NCI-H526 (cell line): ENCODE measurements at regions not wholly inside any gene's neighbourhood (a gene's known extent, or its start where the extent isn't known, plus 50 kb on each side); places are given as distances from the start of the nearest gene placed in this dataset.
"Not testable (repeated sequence)": the region's sequence is repeated elsewhere in the genome, so short reads cannot be mapped to it uniquely, and the experiment has no call there.

Experiments
- DNase-seq, 2 experiments: peaks; one replicate each; lab custom pipeline; 2025; lab: John Stamatoyannopoulos, UW

DNA sequence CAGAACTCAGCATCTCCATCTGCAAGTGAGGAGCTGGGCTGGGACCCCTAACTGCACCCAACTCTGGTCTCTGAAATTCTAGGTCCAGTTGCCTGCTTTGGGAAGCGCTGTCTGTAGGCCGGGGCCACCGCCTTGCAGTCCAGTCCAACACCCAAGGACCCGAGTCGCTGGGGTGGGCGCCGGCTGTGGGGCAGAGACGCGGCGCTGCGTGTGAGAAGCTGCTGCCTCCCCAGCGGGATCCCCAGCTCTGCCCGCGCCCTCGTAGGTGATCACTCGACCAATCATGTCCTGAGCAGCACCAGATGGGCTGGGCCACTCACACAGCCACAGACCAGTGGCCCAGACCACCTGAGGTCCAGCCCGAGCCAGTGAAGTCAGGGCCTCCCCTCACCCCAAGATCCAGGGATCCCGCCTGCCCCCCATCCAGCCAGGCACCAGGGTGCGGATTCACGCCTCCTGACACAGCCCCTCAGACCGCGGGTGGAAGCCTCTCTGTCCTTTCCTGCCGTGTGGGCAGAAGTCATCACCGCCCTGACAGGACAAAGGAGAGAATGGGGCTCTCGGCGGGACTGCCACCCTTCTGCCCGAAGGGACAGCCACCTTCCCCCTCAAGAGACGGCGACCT lies 67.4 kb upstream of the ADGRA1 start:
- DNase-seq: no peak

- no peak for DNase-seq
Observed at GRCh38 chr10:133019651-133020050, 68.1 kb upstream of the ADGRA1 start.

GRCh38 chr10:133019191-133019590 lies 68.5 kb upstream of the ADGRA1 start:
- DNase-seq: no peak

GRCh38 chr10:133018491-133018890 lies 69.2 kb upstream of the ADGRA1 start:
- no peak for DNase-seq

DNA sequence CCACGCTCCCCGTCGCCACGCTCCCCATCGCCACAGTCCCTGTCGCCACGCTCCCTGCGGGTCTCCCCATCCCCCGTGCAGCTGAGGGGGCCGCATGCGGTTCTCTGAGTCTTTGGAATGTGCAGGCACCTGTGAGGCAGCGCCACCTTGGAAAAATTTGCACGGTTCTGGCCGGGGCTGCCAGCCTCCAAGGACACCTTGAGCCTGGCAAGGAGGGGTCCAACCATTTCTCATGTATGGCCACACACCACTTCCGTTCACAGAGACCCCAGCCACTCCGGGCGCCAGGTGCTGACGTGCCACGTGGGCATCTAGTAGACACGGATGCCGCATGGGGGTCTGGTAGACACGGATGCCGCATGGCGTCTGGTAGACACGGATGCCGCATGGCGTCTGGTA lies 70.5 kb upstream of the ADGRA1 start:
- no peak for DNase-seq

DNA sequence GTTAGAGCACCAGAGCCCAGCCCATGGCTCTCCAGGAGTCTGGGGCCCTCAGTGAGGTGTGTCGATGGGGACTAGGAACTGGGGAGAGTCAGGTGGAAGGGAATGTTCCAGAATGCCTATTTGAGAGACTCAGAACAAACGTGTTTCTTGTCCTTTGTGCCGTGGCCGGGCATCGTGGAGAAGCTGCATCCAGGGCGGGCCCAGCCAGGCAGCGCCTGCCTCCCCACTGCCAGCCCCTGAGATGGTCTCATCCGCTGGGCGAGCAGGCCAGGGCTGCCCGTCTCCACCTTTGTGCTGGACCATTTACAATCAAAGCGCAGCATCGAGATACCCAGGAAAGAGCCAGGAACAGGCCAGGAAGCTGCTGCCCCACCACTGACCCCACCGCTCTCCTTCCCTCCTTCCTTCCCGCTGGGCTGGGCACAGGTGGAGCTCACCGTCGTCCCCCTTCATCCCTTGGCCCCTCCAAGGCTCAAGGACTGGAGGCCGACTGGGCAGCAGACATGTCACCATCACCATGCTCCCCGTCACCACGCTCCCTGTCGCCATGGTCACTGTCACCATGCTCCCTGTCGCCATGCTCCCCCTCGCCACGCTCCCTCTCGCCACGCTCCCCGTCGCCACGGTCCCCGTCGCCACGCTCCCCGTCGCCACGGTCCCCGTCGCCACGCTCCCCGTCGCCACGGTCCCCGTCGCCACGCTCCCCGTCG lies 71.1 kb upstream of the ADGRA1 start:
- DNase-seq: no peak

- no peak for DNase-seq
Observed at GRCh38 chr10:133015816-133016462, 71.8 kb upstream of the ADGRA1 start.

DNA sequence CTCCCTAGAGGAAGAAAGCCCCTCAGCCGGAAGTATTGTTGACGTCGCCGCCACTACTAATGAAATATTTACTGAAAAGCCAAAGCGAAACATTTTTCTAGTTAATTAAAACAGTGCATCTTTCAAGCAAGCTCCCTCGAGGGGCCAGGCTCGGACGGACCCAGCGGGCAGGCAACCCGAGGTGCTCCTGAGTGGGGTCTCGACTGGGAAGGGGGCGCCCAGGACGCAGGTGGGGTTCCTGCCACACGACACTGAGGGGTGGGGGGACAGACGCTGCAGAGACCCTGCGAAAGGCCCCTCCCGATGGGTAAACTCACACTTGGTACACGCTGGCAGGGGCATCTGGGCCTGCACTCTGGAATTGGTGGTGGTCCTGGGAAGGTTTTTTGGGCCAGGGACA lies 72.4 kb upstream of the ADGRA1 start:
- DNase-seq: no peak

DNA sequence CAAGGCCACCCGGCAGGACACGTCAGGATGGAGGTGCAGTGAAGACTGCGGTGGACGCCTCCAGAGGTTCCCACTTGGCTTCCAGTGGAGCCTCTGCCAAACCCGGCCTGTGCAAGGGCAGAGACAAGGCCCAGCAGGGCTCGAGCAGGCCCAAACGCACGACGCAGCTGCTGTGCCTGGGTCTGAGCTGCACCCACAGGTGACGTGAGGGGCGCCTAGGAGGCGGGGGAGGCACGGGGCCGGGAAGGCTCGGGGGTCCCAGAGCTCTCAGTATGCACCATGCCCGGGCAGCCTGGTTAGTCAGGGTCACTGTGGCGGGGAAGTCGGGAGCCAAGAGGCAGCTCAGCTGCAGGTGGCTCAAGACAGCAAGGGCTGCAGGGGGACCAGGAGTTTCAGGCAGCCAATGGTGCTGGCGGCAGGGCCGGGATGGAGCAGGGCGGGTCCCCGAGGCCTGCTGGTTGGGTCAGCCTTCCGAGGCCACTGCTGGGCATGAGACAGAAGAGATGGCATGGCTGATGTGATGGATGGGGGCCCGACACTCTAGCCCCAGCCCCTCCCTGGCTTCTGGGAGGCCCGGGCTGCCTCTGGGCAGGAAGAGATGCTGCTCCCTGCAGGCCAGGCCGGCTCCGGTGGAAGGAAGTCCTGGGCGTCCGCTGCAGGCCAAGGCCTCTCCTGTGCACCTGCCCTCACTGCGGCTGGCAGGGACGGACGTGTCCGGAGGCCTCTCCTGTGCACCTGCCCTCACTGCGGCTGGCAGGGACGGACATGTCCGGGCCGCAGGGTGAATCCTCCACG lies 72.2 kb upstream of the CFAP46 start:
- no peak for DNase-seq

DNA sequence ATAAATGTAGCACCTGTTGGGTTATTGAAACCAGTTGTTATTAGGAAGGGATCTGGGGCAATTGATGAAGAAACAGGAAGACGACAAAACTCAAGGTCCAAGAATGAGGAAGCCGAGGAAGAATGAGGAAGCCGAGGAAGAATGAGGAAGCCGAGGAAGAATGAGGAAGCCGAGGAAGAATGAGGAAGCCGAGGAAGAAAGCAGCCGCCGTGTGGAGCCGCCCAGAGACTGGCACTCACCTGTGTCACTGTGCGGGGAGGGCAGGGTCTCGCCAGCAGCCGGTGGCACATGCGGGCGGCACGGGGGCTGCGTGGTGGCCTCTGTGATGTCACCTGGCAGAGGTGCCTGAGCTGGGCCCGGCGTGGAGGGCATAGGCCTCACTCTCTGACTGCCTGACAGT lies 71.1 kb upstream of the CFAP46 start:
- no peak for DNase-seq

- no peak for DNase-seq
Observed at GRCh38 chr10:133012573-133013359, 70.4 kb upstream of the CFAP46 start.

DNA sequence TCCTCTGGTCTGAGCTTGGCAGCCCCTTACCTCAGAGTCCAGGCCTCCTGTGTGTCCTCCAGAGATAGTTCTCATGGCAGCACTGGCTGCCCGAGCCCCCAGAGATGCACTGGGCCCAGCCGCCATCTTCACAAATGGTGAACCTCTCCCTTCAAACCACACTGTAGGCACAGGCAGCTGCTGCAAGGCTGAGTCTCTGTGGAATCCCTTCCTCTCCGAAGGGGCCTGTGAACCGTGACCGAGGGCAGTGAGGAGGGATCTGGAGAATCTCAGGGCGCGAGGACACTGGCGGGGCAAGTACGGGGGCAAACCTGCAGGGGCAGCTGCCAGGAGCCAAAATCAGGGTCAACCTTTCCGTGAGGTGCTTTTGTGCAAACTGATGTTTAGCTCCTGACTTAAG lies 69.5 kb upstream of the CFAP46 start:
- no peak for DNase-seq

GRCh38 chr10:133011393-133011792 lies 69.0 kb upstream of the CFAP46 start:
- DNase-seq: not testable (repeated sequence)

- DNase-seq: not testable (repeated sequence)
Observed at GRCh38 chr10:133010843-133011179, 68.4 kb upstream of the CFAP46 start.

DNA sequence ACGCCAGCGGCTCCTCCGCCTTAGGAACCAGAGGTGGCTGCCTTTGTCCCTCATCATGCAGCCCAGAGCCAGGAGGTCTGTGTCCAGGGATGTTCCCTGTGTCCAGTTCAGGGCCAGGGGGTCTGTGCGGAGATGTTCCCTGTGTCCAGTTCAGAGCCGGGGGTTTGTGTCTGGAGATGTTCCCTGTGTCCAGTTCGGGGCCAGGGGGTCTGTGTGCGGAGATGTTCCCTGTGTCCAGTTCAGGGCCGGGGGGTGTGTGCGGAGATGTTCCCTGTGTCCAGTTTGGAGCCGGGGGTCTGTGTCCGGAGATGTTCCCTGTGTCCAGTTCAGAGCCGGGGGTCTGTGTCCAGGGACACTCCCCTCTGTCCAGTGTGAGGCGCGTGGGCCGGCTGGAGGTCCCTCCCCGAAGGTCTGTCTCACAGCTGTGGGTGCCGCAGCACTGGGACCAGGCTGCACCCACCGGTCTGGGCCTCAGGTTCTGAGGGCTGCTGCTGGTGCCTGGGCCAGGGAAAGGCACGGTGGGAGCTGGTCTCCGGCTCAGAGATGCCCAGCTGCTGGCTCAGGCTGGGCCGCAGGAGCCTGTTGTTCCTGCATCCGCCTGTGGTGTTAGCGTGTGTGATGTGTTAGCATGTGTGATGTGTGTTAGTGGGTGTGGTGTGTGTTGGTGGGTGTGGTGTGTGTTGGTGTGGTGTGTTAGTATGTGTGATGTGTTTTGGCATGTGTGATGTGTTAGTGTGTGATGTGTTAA lies 67.9 kb upstream of the CFAP46 start:
- no peak for DNase-seq

- DNase-seq: no peak
Observed at GRCh38 chr10:133009218-133009950, 67.0 kb upstream of the CFAP46 start.

DNA sequence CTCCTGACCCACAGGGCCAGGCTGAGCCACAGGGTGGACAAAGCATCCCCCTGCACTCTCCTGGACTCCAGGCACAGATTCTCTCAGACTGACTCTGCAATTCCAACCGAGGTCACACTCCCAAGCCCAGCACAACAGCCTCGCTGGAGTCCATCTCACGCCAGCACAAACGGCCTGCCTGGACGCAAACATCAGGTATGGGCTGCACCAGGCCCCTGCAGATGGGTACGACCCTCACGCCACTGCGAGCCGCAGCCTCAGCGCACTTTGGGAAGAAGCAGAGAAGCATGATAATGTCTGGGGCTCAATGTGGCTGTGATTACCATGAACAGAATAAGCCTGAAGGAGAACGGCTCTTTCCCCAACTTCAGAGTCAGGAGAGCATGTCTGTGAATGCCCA lies 66.4 kb upstream of the CFAP46 start:
- no peak for DNase-seq

DNA sequence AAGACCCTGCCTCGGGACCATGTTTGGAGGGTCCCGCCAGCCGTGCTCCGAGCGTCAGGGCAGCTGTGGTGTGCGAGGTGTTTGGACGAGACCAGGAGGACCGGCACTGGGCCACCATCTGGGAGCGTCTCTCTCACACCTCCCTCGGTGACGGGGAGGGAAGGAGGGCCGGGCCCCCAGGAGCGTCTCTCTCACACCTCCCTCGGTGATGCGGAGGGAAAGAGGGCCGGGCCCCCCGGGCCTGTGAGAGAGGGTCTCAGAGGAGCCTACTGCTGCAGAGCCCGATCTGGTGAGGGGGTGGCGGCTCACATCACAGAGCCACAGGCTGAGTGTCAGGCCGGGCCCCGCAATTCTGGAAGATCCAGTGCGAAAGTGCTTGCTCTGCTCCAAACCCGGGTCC lies 65.8 kb upstream of the CFAP46 start:
- no peak for DNase-seq

DNA sequence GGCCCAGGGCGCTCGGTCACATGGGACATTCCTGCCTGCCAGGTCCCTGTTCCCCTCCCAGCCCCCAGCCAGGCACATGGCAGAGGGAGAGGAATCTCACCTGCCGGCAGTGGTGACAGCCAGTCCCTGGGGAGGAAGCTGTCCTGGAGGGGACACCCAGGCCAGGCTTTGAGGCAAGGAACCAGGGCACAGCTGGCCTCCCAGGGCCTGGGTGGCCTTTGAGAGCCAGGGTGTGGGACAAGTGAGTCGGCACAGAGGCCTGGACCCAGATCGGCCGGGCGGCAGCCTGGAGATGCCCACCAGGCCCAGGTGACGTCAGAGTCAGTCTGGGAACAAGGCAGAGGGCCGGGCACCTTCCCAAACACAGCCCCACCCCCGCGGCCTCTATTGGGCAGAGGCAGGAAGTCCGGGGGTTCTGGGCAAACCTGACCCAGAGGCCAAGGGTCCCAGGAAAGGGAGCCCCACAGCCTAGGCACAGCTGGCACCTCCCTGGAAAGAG lies 65.0 kb upstream of the CFAP46 start:
- no peak for DNase-seq

DNA sequence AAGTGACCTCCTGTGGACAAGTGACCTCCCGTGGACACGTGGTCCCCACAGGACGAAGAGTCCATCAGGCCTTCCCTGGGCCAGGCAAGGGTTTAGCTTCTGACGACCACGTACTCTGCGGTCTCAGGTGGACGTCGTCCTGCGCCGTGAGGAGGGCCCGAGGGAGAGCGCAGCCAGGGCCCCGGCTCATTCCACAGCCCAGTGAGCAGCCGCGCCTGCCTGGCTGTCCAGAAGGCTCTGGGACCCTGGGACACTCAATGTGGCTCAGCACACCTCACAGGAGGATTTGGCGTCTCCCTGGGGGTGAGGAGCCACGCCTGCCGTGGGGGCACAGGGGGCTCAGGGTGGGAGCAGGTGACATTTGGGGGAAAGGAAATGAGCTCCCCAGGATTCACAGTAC lies 64.4 kb upstream of the CFAP46 start:
- DNase-seq: no peak
